ENCODE measurements at regions not wholly inside any gene's neighbourhood (a gene's known extent, or its start where the extent isn't known, plus 50 kb on each side); places are given as distances from the start of the nearest gene placed in this dataset.
"Not testable (repeated sequence)": the region's sequence is repeated elsewhere in the genome, so short reads cannot be mapped to it uniquely, and the experiment has no call there.

DNA sequence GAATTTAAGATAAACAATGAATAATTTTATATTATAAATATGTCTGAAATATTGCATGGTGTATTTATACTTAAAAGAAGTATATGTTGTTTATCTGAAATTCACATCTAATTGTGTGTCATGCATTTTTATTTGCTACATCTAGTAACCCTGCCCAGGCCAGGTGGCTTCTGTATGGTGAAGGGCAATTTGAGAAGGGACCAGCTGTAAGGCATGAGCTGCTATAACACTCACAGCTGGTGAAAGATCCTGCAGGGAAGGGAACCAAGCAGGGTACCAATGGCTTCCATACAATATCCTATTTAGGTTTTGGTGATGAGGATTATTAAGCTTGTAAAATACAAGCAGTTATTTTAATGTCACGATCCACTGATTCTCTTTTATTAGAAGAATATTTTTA is 921.8 kb upstream of the GJE1 start:
- DNase-seq: no peak

GRCh38 chr6:141209890-141210289 is 922.8 kb upstream of the GJE1 start:
- DNase-seq: no peak

DNA sequence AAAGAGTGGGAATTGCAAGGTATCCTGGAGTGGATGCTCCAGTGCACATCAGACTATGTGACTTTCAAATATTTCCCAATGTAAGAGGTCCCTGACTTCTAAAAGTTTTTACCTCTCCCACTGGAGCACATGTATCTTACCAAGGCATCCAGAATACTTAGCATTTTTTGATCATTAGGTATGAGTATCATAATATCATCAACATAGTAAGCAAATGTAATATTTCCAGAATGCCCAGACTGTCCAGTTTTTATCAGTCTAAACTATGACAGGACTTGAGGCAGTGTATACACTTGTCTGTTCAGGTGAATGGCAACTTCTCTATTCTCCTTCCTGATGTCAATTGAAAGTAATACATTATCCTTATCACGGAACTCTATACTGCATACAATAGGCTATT is 924.6 kb upstream of the GJE1 start:
- no peak for DNase-seq

GRCh38 chr6:141203902-141204575 is 928.7 kb upstream of the GJE1 start:
- DNase-seq: no peak

DNA sequence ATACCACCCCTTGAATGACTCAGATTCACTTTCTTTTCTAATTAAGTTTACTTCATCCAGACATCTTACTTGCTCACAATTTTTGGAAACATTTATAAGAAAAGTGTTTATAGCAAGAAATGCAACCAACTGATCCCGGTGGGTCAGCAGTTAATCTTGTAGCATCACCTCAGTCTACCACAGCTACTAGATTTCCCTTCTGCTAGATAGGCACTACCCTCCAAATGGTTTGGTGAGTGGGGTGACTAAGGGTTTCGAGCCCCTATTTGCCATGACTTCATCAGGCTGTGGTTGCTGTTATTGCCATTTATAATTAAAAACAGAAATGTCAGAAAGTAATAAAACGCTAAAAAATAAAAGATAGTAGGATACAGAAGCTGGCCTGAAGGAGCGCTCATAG is 930.1 kb upstream of the GJE1 start:
- DNase-seq: no peak

DNA sequence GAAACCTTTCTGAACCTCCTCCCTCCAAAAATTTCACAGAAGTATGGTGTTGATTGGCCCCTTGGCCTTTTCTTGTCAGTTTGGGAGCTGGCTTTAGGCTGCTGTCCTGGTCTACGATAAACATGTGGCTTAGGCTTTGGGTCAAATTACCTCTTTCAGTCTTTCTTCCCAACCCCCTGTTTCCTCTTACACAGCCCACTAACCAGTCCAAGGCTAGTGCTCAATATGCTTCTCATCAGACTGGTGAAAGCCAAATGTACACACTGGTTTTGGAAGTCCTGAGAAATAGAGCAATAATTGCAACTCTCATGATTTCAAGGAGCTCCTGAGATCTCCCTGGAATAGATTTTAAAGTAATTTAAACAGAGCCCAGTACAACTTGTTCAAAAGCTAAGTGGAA is 933.7 kb upstream of the GJE1 start:
- no peak for DNase-seq

- no peak for DNase-seq
Measured at GRCh38 chr6:141195251-141195832, 937.4 kb upstream of the GJE1 start.

GRCh38 chr6:141183368-141183767 is 949.4 kb upstream of the GJE1 start:
- DNase-seq: no peak

DNA sequence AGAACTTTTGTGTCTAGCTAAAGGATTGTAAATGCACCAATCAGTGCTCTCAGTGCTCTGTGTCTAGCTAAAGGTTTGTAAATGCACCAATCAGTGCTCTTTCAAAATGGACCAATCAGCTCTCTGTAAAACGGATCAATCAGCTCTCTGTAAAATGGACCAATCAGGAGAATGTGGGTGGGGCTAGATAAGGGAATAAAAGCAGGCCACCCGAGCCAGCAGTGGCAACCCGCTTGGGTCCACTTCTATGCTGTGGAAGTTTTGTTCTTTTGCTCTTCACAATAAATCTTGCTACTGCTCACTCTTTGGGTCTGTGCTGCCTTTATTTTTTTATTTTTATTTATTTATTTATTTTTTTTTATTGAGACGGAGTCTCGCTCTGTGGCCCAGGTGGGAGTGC is 957.3 kb upstream of the GJE1 start:
- not testable (repeated sequence) for DNase-seq

DNA sequence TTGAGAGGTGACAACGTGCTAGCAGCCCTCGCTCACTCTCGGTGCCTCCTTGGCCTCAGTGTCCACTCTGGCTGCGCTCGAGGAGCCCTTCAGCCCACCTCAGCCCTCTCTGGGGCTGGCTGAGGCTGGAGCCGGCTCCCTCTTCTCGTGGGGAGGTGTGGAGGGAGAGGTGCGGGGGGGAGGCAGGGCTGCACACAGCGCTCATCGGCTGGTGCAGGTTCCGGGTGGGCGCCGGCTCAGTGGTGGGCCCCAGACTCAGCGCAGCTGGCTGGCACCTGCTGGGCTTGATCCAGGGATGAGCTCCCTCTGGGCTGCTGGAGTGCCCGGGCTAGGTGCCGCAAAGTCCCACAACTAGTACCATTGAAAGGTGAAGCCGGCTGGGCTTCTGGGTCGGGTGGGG is 957.8 kb upstream of the GJE1 start:
- DNase-seq: no peak

DNA sequence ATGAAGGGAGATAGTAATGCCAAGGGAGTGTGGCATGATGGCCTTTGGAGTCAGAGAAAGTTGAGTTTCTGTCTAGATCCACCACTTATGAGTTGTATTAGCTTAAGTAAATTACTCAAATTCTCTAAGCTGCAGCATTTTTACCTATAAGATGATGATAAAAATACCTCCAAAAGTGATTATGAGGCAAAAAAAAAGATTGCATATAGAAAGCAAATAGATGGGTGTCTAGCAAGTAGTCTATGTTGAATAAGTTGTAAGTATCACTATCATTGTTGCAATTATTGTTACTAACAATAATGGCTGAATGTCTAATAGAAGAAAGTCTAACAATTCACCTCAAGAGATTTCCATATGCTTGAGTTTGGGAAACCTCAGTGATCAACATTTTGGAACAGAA is 959.2 kb upstream of the GJE1 start:
- no peak for DNase-seq

GRCh38 chr6:141169419-141169818 is 963.3 kb upstream of the GJE1 start:
- no peak for DNase-seq

GRCh38 chr6:141167945-141168344 is 964.8 kb upstream of the GJE1 start:
- no peak for DNase-seq

DNA sequence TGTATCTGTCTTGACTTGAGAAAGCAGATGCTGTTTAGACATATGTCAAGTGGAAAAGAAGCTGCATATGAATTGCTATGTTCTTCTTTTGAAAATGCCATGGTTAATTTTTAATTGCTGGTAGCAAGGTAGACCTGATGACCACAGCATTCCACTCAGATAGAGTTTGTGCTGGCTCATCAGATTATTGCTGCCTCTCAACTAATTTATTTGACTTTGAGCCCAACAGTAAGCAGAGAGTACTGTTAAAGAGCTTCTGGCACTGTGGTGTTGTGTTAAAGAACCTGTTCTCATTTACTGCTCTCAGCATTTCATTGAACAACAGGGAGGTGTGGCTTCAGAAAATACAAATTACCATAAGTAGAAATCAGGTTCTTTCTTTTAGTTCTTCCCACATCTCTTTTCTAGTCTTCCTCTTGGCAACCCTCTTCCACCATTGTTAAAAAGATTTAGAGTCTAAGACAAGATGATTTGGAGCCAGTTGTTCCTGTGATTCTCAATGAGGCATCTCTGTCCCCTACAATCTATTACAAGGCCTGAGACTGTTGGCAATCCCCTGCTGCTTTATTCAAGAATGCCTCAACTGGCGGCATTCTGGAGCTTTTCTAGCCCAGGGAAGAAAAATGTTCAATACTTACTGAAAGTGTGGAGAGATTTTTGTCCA is 967.6 kb upstream of the GJE1 start:
- DNase-seq: no peak

DNA sequence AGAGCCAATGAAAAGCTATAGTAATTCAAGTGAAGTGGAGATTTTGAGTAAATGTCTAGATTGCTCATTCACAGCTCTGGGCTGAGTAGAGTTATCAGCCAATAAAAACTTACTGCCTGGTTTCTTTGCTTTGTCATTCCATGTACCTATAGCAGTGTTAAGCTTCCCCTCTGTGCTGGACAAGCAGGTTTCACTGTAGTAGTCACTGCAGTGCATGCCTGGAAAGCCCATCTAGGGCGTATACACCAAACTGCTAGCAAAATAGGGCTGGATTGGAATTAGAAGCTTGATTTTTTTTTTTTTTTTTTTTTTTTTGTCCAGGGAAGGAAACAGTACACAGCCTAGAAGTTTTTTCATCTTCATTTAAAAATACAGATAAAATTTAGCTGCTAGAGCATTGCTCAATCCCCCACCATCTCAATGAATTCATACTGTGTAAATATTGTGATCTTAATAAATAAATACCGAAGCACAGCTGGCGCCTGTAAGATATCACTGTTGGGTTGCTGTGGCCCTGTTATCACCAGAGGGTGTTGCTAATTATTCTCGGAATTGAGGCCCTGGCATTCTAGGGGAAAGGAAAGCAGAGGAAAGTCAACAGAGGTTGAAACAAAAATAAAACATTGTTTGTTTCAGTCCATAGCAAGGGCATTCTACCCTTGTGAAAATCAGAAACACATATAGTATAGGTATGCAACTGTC is 968.5 kb upstream of the GJE1 start:
- no peak for DNase-seq

GRCh38 chr6:141163107-141163506 is 969.6 kb upstream of the GJE1 start:
- no peak for DNase-seq

- DNase-seq: no peak
Measured at GRCh38 chr6:141158740-141159139, 974.0 kb upstream of the GJE1 start.

DNA sequence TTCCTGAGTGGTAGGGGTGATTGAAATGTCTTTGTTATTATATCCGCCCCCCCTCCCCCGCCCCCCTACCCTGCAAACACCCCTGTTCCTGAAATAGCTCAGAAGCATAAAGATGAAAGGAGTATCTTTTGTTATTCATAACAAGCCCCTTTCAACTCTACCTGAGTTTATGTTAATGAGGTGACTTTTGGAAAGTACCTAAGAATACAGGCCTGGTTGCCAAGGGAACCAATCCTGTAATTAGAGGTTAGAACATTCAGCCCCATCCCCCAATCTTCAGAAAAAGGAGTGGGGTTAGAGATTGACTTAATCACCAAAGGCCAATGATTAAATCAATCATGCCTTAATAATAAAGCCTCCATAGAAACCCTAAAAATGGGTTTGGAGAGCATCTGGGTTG is 979.2 kb upstream of the GJE1 start:
- no peak for DNase-seq

DNA sequence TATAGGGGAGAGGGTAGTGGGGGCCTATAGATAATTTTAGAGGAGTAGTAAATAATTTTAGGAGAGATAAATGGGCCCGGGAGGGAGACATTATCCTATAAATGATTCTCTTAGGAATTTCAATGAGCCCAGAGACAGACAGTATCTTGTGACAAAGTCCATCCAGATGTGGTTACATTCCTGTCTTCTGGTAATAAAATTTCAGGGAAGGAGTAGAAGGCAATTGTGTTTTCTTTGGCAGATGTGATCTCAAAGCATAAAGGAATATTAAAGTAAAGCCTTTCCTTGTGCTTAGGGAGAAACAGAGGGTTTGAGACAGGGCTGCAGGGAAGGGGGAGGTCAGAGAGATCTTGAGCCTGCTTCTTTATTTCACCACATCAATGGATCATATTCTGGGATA is 979.8 kb upstream of the GJE1 start:
- DNase-seq: no peak

- no peak for DNase-seq
Measured at GRCh38 chr6:141151710-141152417, 980.9 kb upstream of the GJE1 start.

- no peak for DNase-seq
Measured at GRCh38 chr6:141141870-141142269, 990.9 kb upstream of the GJE1 start.

DNA sequence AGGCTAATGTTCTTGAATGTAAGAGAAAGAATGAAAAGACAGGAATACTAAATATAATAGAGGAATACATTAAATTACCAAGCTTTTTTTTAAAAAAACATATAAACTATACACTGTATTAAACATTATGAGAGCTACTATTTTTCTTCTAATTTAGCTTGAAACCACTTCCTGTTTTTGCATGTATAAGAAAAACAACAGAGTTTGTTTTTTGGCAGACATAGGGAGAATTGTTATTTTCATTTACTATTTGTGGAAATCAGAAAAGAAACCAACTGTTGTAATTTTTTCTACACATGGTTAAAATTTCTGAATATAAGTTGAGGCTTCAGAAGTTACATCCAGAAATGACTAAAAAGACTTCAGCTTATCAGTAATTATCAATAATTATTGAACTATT is 991.8 kb upstream of the GJE1 start:
- DNase-seq: no peak

DNA sequence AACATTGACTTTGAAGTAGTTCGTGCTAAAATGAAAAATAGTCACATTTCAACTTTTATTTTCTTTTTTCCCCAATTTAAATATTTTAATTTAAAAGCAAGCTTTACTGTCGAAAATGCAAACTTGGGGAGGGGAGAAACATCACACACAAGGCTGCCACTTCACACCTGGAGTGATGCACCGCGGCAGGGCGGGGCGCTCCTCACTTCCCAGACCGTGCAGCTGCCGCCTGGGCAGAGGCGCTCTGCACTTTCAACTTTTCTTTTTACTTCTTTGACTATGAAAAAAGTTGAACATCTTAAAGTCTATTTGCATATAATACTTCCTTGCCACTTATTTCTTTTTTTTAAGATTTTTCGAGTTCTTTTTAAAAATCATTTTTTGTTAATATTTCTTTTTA is 993.3 kb upstream of the GJE1 start:
- no peak for DNase-seq

All from suppressor macrophage treated with lipopolysaccharide for 1 hour (primary cell).